Suprapubic skin (tissue), 4 donors: ENCODE measurements at regions not wholly inside any gene's neighbourhood (a gene's known extent, or its start where the extent isn't known, plus 50 kb on each side); places are given as distances from the start of the nearest gene placed in this dataset.

Experiments
- CTCF ChIP-seq, 2 donors: fragments of 200-600 bp in 1 of 2; fragments of 450-650 bp in 1 of 2; sonication (generic) in 1 of 2; IDR thresholded peaks; one replicate each; pipeline ENCODE4 v1.5.1; 2016 to 2019; ENCODE audit warnings: antibody characterized with exemption in 2 of 2, mild to moderate bottlenecking in 1 of 2, moderate library complexity in 1 of 2
- POLR2A ChIP-seq, 2 donors: fragments of 450-650 bp; IDR thresholded peaks; one replicate each; pipeline ENCODE4 v1.6.1; 2017; ENCODE audit warnings: antibody characterized with exemption in 2 of 2, mild to moderate bottlenecking in 2 of 2, moderate library complexity in 2 of 2
- POLR2AphosphoS5 ChIP-seq, 3 donors: sonication (generic); formaldehyde crosslinking; IDR thresholded peaks; one replicate each; pipeline ENCODE4 v1.6.1; 2017; ENCODE audit warnings: antibody characterized with exemption in 3 of 3

GRCh38 chr10:43824934-43825333 is 176.3 kb upstream of the ZNF32 start:
- TF ChIP-seq CTCF (IDR thresholded peaks at IDR 0.05) (no peak), POLR2A (IDR thresholded peaks at IDR 0.05) (no peak), POLR2AphosphoS5 (IDR thresholded peaks at IDR 0.05) (no peak)
